ENCODE measurements at regions not wholly inside any gene's neighbourhood (a gene's known extent, or its start where the extent isn't known, plus 50 kb on each side); places are given as distances from the start of the nearest gene placed in this dataset.

GRCh38 chr11:122512688-122513087 is 142.8 kb upstream of the UBASH3B start:
- H3K4me3 ChIP-seq: no peak overlapping the region
- no peaks in the 10 kb centered on the region for H3K36me3 ChIP-seq (replicated peaks)
- H3K4me1 ChIP-seq: no peaks in the 10 kb centered on the region
- no peaks in the 10 kb centered on the region for H3K9me3 ChIP-seq
- no peaks in the 10 kb centered on the region for H3K27me3 ChIP-seq (ENCODE audit: low read depth)
- in situ Hi-C loops (cut with MboI; ENCODE audit: low sequenced_read_pairs): no loop called here
- DNase-seq (ENCODE audit: low spot score in 2 of 2): peak in 1 of 2 experiments; percentile 6

- in situ Hi-C loops (cut with MboI; ENCODE audit: low sequenced_read_pairs): loop anchor here (5.0 to 10.0 kb wide), 2 partner anchors 293 to 855 kb away; no protein-coding TSS in a partner anchor
- H3K4me1 ChIP-seq: no peaks in the 10 kb centered on the region
Measured at GRCh38 chr11:122509899-122510298, 145.6 kb upstream of the UBASH3B start.

DNA sequence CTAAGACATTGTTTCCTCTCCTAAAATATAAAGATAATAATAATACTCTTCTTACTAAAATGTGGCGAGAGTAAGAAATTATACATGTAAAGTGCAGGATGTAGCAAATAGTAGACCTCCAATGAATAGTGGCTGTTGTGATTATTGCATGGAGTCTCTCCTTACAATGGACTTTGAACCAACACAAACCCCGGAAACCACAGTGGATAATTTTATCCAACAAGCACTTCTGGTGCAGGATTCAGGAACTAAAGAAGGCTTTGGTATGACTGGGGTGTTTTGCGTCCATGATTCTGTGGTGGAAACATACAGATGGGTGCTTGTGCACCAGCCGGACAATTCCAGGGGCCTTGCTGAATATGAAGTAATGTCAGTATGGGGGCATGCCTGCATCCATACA is 146.4 kb upstream of the UBASH3B start:
- no peak overlapping the region for H3K4me3 ChIP-seq
- no peak for DNase-seq (ENCODE audit: low spot score in 2 of 2)
- H3K27me3 ChIP-seq (ENCODE audit: low read depth): peaks cover 11% of the 10 kb centered on the region
- H3K4me1 ChIP-seq: no peaks in the 10 kb centered on the region
- H3K9me3 ChIP-seq: no peaks in the 10 kb centered on the region
- H3K36me3 ChIP-seq (replicated peaks): no peaks in the 10 kb centered on the region
- in situ Hi-C loops (cut with MboI; ENCODE audit: low sequenced_read_pairs): loop anchor here (5.0 to 10.0 kb wide), 2 partner anchors 292 to 854 kb away; no protein-coding TSS in a partner anchor

More at GRCh38 chr11:122509899-122510298, 145.6 kb upstream of the UBASH3B start:
- Histone ChIP-seq H3K9me3 (no peaks in the 10 kb centered on the region), H3K36me3 (replicated peaks) (no peaks in the 10 kb centered on the region), H3K27me3 (ENCODE audit: low read depth) (peaks cover 4% of the 10 kb centered on the region), H3K4me3 (no peak overlapping the region)
- no peak for DNase-seq (ENCODE audit: low spot score in 2 of 2)

- in situ Hi-C loops (cut with MboI; ENCODE audit: low sequenced_read_pairs): loop anchor here (5.0 to 10.0 kb wide), 2 partner anchors 288 to 851 kb away; no protein-coding TSS in a partner anchor
- Histone ChIP-seq H3K4me1 (no peaks in the 10 kb centered on the region), H3K4me3 (no peak overlapping the region), H3K36me3 (replicated peaks) (no peaks in the 10 kb centered on the region), H3K9me3 (no peaks in the 10 kb centered on the region), H3K27me3 (ENCODE audit: low read depth) (peaks cover 14% of the 10 kb centered on the region)
- peak; percentile 51 to 74 for DNase-seq (ENCODE audit: low spot score in 2 of 2)
Measured at GRCh38 chr11:122505304-122506006, 150.1 kb upstream of the UBASH3B start.

- Histone ChIP-seq H3K27me3 (ENCODE audit: low read depth) (no peaks in the 10 kb centered on the region), H3K4me1 (no peaks in the 10 kb centered on the region), H3K9me3 (no peaks in the 10 kb centered on the region), H3K36me3 (replicated peaks) (no peaks in the 10 kb centered on the region), H3K4me3 (no peak overlapping the region)
- in situ Hi-C loops (cut with MboI; ENCODE audit: low sequenced_read_pairs): no loop called here
- no peak for DNase-seq (ENCODE audit: low spot score in 2 of 2)
Measured at GRCh38 chr11:122494221-122494620, 161.3 kb upstream of the UBASH3B start.

GRCh38 chr11:122491509-122491908 is 164.0 kb upstream of the UBASH3B start:
- DNase-seq (ENCODE audit: low spot score in 2 of 2): no peak
- H3K9me3 ChIP-seq: no peaks in the 10 kb centered on the region
- in situ Hi-C loops (cut with MboI; ENCODE audit: low sequenced_read_pairs): no loop called here
- no peaks in the 10 kb centered on the region for H3K27me3 ChIP-seq (ENCODE audit: low read depth)
- no peaks in the 10 kb centered on the region for H3K36me3 ChIP-seq (replicated peaks)
- no peaks in the 10 kb centered on the region for H3K4me1 ChIP-seq
- no peak overlapping the region for H3K4me3 ChIP-seq

GRCh38 chr11:122488892-122489706 is 166.4 kb upstream of the UBASH3B start:
- H3K4me3 ChIP-seq: no peak overlapping the region
- no peaks in the 10 kb centered on the region for H3K4me1 ChIP-seq
- no peaks in the 10 kb centered on the region for H3K36me3 ChIP-seq (replicated peaks)
- H3K9me3 ChIP-seq: no peaks in the 10 kb centered on the region
- no peak for DNase-seq (ENCODE audit: low spot score in 2 of 2)
- in situ Hi-C loops (cut with MboI; ENCODE audit: low sequenced_read_pairs): no loop called here
- H3K27me3 ChIP-seq (ENCODE audit: low read depth): no peaks in the 10 kb centered on the region

- in situ Hi-C loops (cut with MboI; ENCODE audit: low sequenced_read_pairs): no loop called here
- H3K27me3 ChIP-seq (ENCODE audit: low read depth): no peaks in the 10 kb centered on the region
Measured at GRCh38 chr11:122487669-122488068, 167.9 kb upstream of the UBASH3B start.

GRCh38 chr11:122486793-122487495 is 168.6 kb upstream of the UBASH3B start:
- H3K4me3 ChIP-seq: no peak overlapping the region
- no peaks in the 10 kb centered on the region; the same call in 1 of the 2 replicates for H3K9me3 ChIP-seq
- H3K27me3 ChIP-seq (ENCODE audit: low read depth): no peaks in the 10 kb centered on the region
- H3K36me3 ChIP-seq (replicated peaks): no peaks in the 10 kb centered on the region
- no peaks in the 10 kb centered on the region for H3K4me1 ChIP-seq
- DNase-seq (ENCODE audit: low spot score in 2 of 2): no peak
- in situ Hi-C loops (cut with MboI; ENCODE audit: low sequenced_read_pairs): no loop called here

More at GRCh38 chr11:122487669-122488068, 167.9 kb upstream of the UBASH3B start:
- Histone ChIP-seq H3K9me3 (no peaks in the 10 kb centered on the region; the same call in 1 of the 2 replicates), H3K4me1 (no peaks in the 10 kb centered on the region), H3K4me3 (no peak overlapping the region), H3K36me3 (replicated peaks) (no peaks in the 10 kb centered on the region)
- DNase-seq (ENCODE audit: low spot score in 2 of 2): no peak

DNA sequence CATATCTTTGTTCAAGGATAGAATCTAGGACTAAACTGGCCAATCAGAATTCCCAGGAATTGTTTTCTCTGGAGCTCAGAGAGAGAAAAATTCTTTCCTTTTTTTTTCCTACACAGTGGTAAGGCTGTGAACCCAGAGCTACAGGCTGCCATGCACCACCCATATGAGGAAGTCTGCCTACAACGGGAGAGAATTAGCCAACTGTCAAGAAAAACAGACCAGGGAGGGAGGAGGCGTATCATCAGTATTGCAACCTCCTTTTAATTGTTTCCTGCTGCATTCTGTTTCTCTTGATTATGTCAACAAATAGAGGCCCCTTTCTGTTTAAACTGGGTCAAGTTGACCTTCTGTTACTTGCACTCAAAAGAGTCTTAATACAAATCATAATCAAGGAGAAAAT is 176.5 kb upstream of the UBASH3B start:
- Histone ChIP-seq H3K36me3 (replicated peaks) (no peaks in the 10 kb centered on the region), H3K4me1 (no peaks in the 10 kb centered on the region), H3K9me3 (no peaks in the 10 kb centered on the region; the same call in 1 of the 2 replicates), H3K27me3 (ENCODE audit: low read depth) (no peaks in the 10 kb centered on the region), H3K4me3 (no peak overlapping the region)
- DNase-seq (ENCODE audit: low spot score in 2 of 2): no peak
- in situ Hi-C loops (cut with MboI; ENCODE audit: low sequenced_read_pairs): no loop called here

GRCh38 chr11:122468965-122469364 is 186.6 kb upstream of the UBASH3B start:
- H3K36me3 ChIP-seq (replicated peaks): no peaks in the 10 kb centered on the region
- H3K4me1 ChIP-seq: no peaks in the 10 kb centered on the region
- H3K9me3 ChIP-seq: no peaks in the 10 kb centered on the region
- in situ Hi-C loops (cut with MboI; ENCODE audit: low sequenced_read_pairs): no loop called here
- H3K4me3 ChIP-seq: no peak overlapping the region
- no peaks in the 10 kb centered on the region; the same call in 1 of the 2 replicates for H3K27me3 ChIP-seq (ENCODE audit: low read depth)
- no peak for DNase-seq (ENCODE audit: low spot score in 2 of 2)

- no peak overlapping the region for H3K4me3 ChIP-seq
- in situ Hi-C loops (cut with MboI; ENCODE audit: low sequenced_read_pairs): no loop called here
Measured at GRCh38 chr11:122463530-122463929, 192.0 kb upstream of the UBASH3B start.

GRCh38 chr11:122459064-122459463 is 196.5 kb upstream of the UBASH3B start:
- in situ Hi-C loops (cut with MboI; ENCODE audit: low sequenced_read_pairs): no loop called here
- no peak for DNase-seq (ENCODE audit: low spot score in 2 of 2)
- Histone ChIP-seq H3K4me3 (no peak overlapping the region), H3K4me1 (no peaks in the 10 kb centered on the region), H3K36me3 (replicated peaks) (no peaks in the 10 kb centered on the region), H3K9me3 (no peaks in the 10 kb centered on the region), H3K27me3 (ENCODE audit: low read depth) (no peaks in the 10 kb centered on the region; the same call in 1 of the 2 replicates)

More at GRCh38 chr11:122463530-122463929, 192.0 kb upstream of the UBASH3B start:
- Histone ChIP-seq H3K4me1 (no peaks in the 10 kb centered on the region), H3K9me3 (no peaks in the 10 kb centered on the region), H3K27me3 (ENCODE audit: low read depth) (no peaks in the 10 kb centered on the region; the same call in none of the 2 replicates), H3K36me3 (replicated peaks) (no peaks in the 10 kb centered on the region)
- DNase-seq (ENCODE audit: low spot score in 2 of 2): no peak
